ENCODE measurements at regions not wholly inside any gene's neighbourhood (a gene's known extent, or its start where the extent isn't known, plus 50 kb on each side); places are given as distances from the start of the nearest gene placed in this dataset.

GRCh38 chr15:46660096-46660842, 1025.4 kb downstream of the SQOR start:
- no peak overlapping the region for H3K4me3 ChIP-seq (ENCODE audit: low read depth, poor library complexity, severe bottlenecking)
- no peak for TF ChIP-seq CTCF (IDR thresholded peaks at IDR 0.05)
- no peak for TF ChIP-seq POLR2A (IDR thresholded peaks at IDR 0.05)
- DNase-seq (ENCODE audit: low spot score in 2 of 2), result no peak
- intact Hi-C loops (cut with DNase I; ENCODE audit: low total_unique reads), result no loop called here

DNA sequence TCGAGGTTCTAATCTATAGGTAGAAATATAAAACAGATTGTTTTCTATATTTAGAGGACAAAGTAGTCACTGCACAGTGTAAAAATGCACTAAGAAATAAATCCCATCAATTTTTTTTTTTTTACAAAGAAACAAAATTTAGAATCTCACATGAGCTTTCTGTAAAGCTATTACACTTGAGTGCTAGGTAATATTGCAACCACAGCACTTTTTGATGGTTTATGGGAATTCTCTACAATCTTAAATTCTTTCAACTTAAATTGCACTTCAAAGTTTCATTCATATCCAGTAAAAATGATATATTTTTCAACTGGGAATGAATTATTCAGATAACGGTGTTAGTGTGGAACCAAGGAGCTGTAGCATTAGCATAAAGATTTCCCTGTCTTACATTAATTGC, 1035.4 kb downstream of the SQOR start:
- no peak for DNase-seq (ENCODE audit: low spot score in 2 of 2)
- intact Hi-C loops (cut with DNase I; ENCODE audit: low total_unique reads), result no loop called here
- no peak overlapping the region for H3K4me3 ChIP-seq (ENCODE audit: low read depth, poor library complexity, severe bottlenecking)
- no peak for TF ChIP-seq CTCF (IDR thresholded peaks at IDR 0.05)
- TF ChIP-seq POLR2A (IDR thresholded peaks at IDR 0.05), result no peak
- WGBS, 2 donors, result 77 to 82% methylated on average over 2 of the region's 2 CpGs

DNA sequence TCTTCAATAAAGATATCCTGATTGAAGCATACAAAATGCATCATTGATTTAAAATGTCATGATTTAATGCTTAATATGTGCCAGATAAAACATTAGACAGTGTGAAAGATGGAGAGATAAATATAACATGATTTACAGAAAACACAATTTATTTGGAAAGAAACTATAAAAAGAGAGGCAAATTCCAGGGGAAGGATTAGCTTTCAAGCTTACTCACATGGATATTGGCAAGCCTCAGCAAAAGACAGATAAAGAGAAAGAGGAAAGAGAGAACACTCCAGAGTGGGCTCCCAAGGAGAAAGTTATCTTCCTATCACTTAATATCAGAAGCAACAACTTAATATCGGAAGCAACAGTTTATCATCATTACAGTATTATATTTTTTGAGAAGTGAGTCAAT, 1036.5 kb downstream of the SQOR start:
- intact Hi-C loops (cut with DNase I; ENCODE audit: low total_unique reads), result no loop called here
- H3K4me3 ChIP-seq (ENCODE audit: low read depth, poor library complexity, severe bottlenecking), result no peak overlapping the region
- DNase-seq (ENCODE audit: low spot score in 2 of 2), result no peak
- 40 to 49% methylated on average over 1 of the region's 1 CpG for WGBS, 2 donors
- no peak for TF ChIP-seq CTCF (IDR thresholded peaks at IDR 0.05)

DNA sequence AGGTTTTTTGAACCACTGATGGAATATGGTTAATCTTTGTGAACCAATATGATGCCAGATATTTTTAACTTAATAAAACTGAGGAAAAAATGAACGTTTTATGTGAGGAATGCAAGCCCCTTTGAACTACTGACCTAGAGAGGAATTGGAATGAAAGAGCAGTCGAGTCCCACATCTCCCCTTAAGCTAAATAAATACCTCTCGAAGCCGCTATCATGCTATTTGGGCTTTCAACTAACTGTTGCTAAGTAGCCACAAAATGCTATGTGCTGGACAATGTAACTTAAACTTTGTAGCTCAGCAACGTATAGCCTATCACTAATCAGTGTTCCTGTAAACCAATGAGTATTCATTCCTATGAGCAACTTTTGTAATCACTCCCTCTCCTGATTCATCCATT, 1037.2 kb downstream of the SQOR start:
- intact Hi-C loops (cut with DNase I; ENCODE audit: low total_unique reads), result no loop called here
- H3K4me3 ChIP-seq (ENCODE audit: low read depth, poor library complexity, severe bottlenecking), result no peak overlapping the region
- TF ChIP-seq POLR2A (IDR thresholded peaks at IDR 0.05) (no peak), CTCF (IDR thresholded peaks at IDR 0.05) (no peak)
- WGBS, 2 donors, result 48 to 53% methylated on average over 5 of the region's 5 CpGs
- no peak for DNase-seq (ENCODE audit: low spot score in 2 of 2)

DNA sequence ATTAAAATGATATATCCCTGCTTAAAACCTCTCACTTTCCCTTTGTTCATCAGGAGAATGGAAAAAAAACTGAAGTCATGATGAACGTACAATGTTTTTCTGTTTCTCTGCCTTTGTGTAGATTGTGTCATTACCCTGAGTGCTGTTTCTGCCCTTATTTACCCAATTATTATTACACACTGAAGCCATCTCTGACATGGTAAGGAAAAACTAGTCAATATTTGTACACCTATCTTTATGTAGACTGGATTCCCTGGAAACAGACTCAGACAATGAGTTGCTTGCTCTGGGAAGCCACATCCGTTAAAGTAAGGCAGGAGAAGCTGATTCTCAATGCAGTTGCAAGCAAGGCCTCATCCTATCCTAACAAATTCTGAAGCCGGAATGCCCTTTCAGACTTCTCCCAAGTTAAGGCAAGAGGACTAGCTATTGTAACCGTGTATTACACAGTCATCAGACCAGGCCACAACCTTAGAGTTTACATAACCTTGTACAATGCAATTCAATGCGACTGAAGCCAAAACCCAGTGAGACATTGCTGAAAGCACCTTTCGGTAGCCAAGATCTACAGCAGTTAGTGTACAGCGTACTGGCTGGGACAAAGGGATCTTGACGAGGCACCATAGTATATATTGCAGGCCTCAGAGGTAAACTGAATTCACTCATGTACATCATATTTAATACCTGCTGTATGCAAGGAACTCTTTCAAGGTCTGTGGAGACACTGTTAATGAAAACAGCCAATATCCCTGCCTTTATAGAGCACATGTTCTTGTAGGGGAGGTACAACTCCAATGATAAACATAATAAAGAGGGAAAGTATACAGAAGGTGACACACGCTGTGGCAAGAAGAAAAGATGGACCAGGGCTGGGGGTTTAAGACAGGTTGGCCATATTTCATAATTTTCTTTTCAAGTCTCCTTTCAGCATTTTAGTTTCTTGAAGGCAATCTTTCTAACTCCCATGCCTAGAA, 1040.8 kb upstream of the SEMA6D start:
- TF ChIP-seq CTCF (IDR thresholded peaks at IDR 0.05) (no peak), POLR2A (IDR thresholded peaks at IDR 0.05) (no peak)
- DNase-seq (ENCODE audit: low spot score in 2 of 2), result peak in 1 of 2 donors; percentile 39
- intact Hi-C loops (cut with DNase I; ENCODE audit: low total_unique reads), result no loop called here
- 91 to 92% methylated on average over 9 of the region's 9 CpGs for WGBS, 2 donors
- H3K4me3 ChIP-seq (ENCODE audit: low read depth, poor library complexity, severe bottlenecking), result no peak overlapping the region

Measured in lower leg skin (tissue), 4 donors.